ENCODE measurements at regions not wholly inside any gene's neighbourhood (a gene's known extent, or its start where the extent isn't known, plus 50 kb on each side); places are given as distances from the start of the nearest gene placed in this dataset.

GRCh38 chr1:5403935-5404334, 588.3 kb downstream of the NPHP4 start:
- DNase-seq: no peak

GRCh38 chr1:5402618-5403017, 589.6 kb downstream of the NPHP4 start:
- no peak for DNase-seq

- DNase-seq: no peak
These were observed 592.5 kb downstream of the NPHP4 start for GRCh38 chr1:5399771-5400170.

- DNase-seq: no peak
These were observed 595.6 kb downstream of the NPHP4 start for GRCh38 chr1:5396593-5396992.

GRCh38 chr1:5394111-5394510, 598.1 kb downstream of the NPHP4 start:
- DNase-seq: no peak

- DNase-seq: no peak
These were observed 598.6 kb downstream of the NPHP4 start for GRCh38 chr1:5393603-5394002.

- no peak for DNase-seq
These were observed 599.1 kb downstream of the NPHP4 start for GRCh38 chr1:5393146-5393545.

- DNase-seq: no peak
These were observed 600.5 kb downstream of the NPHP4 start for GRCh38 chr1:5391725-5392124.

GRCh38 chr1:5390504-5390903, 601.7 kb downstream of the NPHP4 start:
- DNase-seq: no peak

- no peak for DNase-seq
These were observed 602.9 kb downstream of the NPHP4 start for GRCh38 chr1:5389101-5389885.

GRCh38 chr1:5388622-5389021, 603.6 kb downstream of the NPHP4 start:
- DNase-seq: no peak

- no peak for DNase-seq
These were observed 605.9 kb downstream of the NPHP4 start for GRCh38 chr1:5386371-5386770.

- no peak for DNase-seq
These were observed 606.3 kb downstream of the NPHP4 start for GRCh38 chr1:5385956-5386355.

GRCh38 chr1:5385096-5385799, 607.0 kb downstream of the NPHP4 start:
- DNase-seq: no peak

GRCh38 chr1:5381491-5381890, 610.7 kb downstream of the NPHP4 start:
- no peak for DNase-seq

- DNase-seq: no peak
These were observed 613.0 kb downstream of the NPHP4 start for GRCh38 chr1:5379176-5379759.

- DNase-seq: no peak
These were observed 615.5 kb downstream of the NPHP4 start for GRCh38 chr1:5376538-5377247.

- no peak for DNase-seq
These were observed 616.7 kb downstream of the NPHP4 start for GRCh38 chr1:5375481-5375880.

- no peak for DNase-seq
These were observed 618.0 kb downstream of the NPHP4 start for GRCh38 chr1:5374192-5374591.

- DNase-seq: no peak
These were observed 618.9 kb downstream of the NPHP4 start for GRCh38 chr1:5373281-5373680.

- DNase-seq: no peak
These were observed 621.0 kb downstream of the NPHP4 start for GRCh38 chr1:5371270-5371669.

GRCh38 chr1:5370311-5370710, 621.9 kb downstream of the NPHP4 start:
- DNase-seq: no peak

GRCh38 chr1:5369223-5369622, 623.0 kb downstream of the NPHP4 start:
- no peak for DNase-seq

- no peak for DNase-seq
These were observed 624.0 kb downstream of the NPHP4 start for GRCh38 chr1:5368201-5368600.

Measured in AML-193 (cell line).